HG03354 (cell line): ENCODE measurements at regions not wholly inside any gene's neighbourhood (a gene's known extent, or its start where the extent isn't known, plus 50 kb on each side); places are given as distances from the start of the nearest gene placed in this dataset.
A peak's percentile ranks its signal among the peaks of the same experiment; 100 is the strongest.
"Not testable (repeated sequence)": the region's sequence is repeated elsewhere in the genome, so short reads cannot be mapped to it uniquely, and the experiment has no call there.

Source experiments
- ATAC-seq: cut with Tn5 transposase; IDR thresholded peaks from one replicate; pipeline ENCODE4 v1.9.1; 2021; ENCODE audit warnings: mild to moderate bottlenecking; ENCODE audit not compliant: unreplicated experiment, poor library complexity, severe bottlenecking

- ATAC-seq, result no peak
These were observed 883.4 kb upstream of the SPRY2 start for GRCh38 chr13:81224209-81224833.

- no peak for ATAC-seq
These were observed 882.9 kb upstream of the SPRY2 start for GRCh38 chr13:81223778-81224177.

GRCh38 chr13:81211713-81212112, 870.8 kb upstream of the SPRY2 start:
- no peak for ATAC-seq

GRCh38 chr13:81207636-81208035, 866.7 kb upstream of the SPRY2 start:
- ATAC-seq, result no peak

- ATAC-seq, result no peak
These were observed 866.3 kb upstream of the SPRY2 start for GRCh38 chr13:81207231-81207630.

- ATAC-seq, result no peak
These were observed 862.9 kb upstream of the SPRY2 start for GRCh38 chr13:81203783-81204182.

GRCh38 chr13:81199956-81200355, 859.0 kb upstream of the SPRY2 start:
- no peak for ATAC-seq

- ATAC-seq, result no peak
These were observed 857.0 kb upstream of the SPRY2 start for GRCh38 chr13:81197966-81198365.

- no peak for ATAC-seq
These were observed 856.6 kb upstream of the SPRY2 start for GRCh38 chr13:81197483-81197882.

GRCh38 chr13:81194362-81194761, 853.4 kb upstream of the SPRY2 start:
- no peak for ATAC-seq

GRCh38 chr13:81184556-81185265, 843.8 kb upstream of the SPRY2 start:
- no peak for ATAC-seq

- ATAC-seq, result no peak
These were observed 831.7 kb upstream of the SPRY2 start for GRCh38 chr13:81172603-81173002.

- ATAC-seq, result peak; percentile 74
These were observed 830.2 kb upstream of the SPRY2 start for GRCh38 chr13:81171065-81171647.

GRCh38 chr13:81163823-81164222, 822.9 kb upstream of the SPRY2 start:
- not testable (repeated sequence) for ATAC-seq

- no peak for ATAC-seq
These were observed 812.6 kb upstream of the SPRY2 start for GRCh38 chr13:81153478-81153877.

- no peak for ATAC-seq
These were observed 807.9 kb upstream of the SPRY2 start for GRCh38 chr13:81148822-81149221.

GRCh38 chr13:81146576-81146975, 805.6 kb upstream of the SPRY2 start:
- ATAC-seq, result not testable (repeated sequence)

GRCh38 chr13:81142306-81142999, 801.5 kb upstream of the SPRY2 start:
- ATAC-seq, result no peak

GRCh38 chr13:81140675-81141074, 799.7 kb upstream of the SPRY2 start:
- ATAC-seq, result no peak

- ATAC-seq, result no peak
These were observed 799.1 kb upstream of the SPRY2 start for GRCh38 chr13:81139987-81140386.
